Endothelial cell of umbilical vein (primary cell): ENCODE measurements at regions not wholly inside any gene's neighbourhood (a gene's known extent, or its start where the extent isn't known, plus 50 kb on each side); places are given as distances from the start of the nearest gene placed in this dataset.

Source experiments
- BruUV-seq: library from RNA; stranded (reverse); fragments of 400-500 nt; replicated peaks from 2 replicates; lab custom pipeline; 2021; lab: Mats Ljungman, UMichigan
- CTCF ChIA-PET: fragments of 300-600, 350-600 bp; sonication (Branson Sonifier 250); formaldehyde crosslinking; loops from one replicate; lab custom pipeline; 2021; ENCODE audit warnings: antibody characterized with exemption, inconsistent platforms; lab: Charles Lee
- POLR2A ChIA-PET: fragments of 300-600, 350-600 bp; sonication (Branson Sonifier 250); formaldehyde crosslinking; loops from one replicate; lab custom pipeline; 2021; ENCODE audit warnings: antibody characterized with exemption, inconsistent platforms; lab: Charles Lee
- DNase-seq: peaks from one replicate; pipeline ENCODE4 v3.0.0-alpha.2; 2011; ENCODE audit warnings: low read depth, low spot score
- FAIRE-seq: peaks from 2 replicates; lab custom pipeline; 2011; peaks lifted over from hg19 to GRCh38; lab: Jason Lieb, UNC
- H2AFZ ChIP-seq: 2 replicates; pipeline ENCODE4 v1.6.0; 2012; ENCODE audit warnings: low read depth, low read length, control low read depth, inconsistent platforms
- H3K27ac ChIP-seq: 2 replicates; pipeline ENCODE4 v1.5.1; 2011; ENCODE audit warnings: low read depth, mild to moderate bottlenecking, control low read depth, low read length, moderate library complexity; ENCODE audit not compliant: insufficient read depth
- H3K27me3 ChIP-seq, 2 experiments: 2 replicates each; pipeline versions ENCODE4 v1.6.0 to v1.6.1; 2011; ENCODE audit warnings: low read length in 2 of 2, mixed read lengths in 1 of 2; ENCODE audit not compliant: control insufficient read depth in 2 of 2, insufficient read depth in 2 of 2
- H3K36me3 ChIP-seq, 2 experiments: 2 replicates in 1 of 2; 3 replicates in 1 of 2; pipeline ENCODE4 v1.5.1; 2011; ENCODE audit warnings: low read length in 2 of 2, mild to moderate bottlenecking in 1 of 2, moderate library complexity in 1 of 2; ENCODE audit not compliant: control insufficient read depth in 2 of 2, insufficient read depth in 2 of 2; ENCODE audit errors: extremely low read depth in 1 of 2
- H3K4me1 ChIP-seq: 3 replicates; pipeline ENCODE4 v1.5.1; 2011; ENCODE audit warnings: mild to moderate bottlenecking, low read length; ENCODE audit not compliant: control insufficient read depth, insufficient read depth; ENCODE audit errors: extremely low read depth
- H3K4me2 ChIP-seq: 2 replicates; pipeline ENCODE4 v1.6.1; 2011; ENCODE audit warnings: low read length, control low read depth, mixed read lengths; ENCODE audit not compliant: insufficient read depth
- H3K4me3 ChIP-seq, 3 experiments: fragments of 200-600 bp in 1 of 3; sonication (generic), shearing (Covaris generic) in 1 of 3; replicated peaks in 1 of 3; 2 replicates each; pipeline ENCODE4 v1.5.1; 2011 to 2016; ENCODE audit warnings: control low read depth in 3 of 3, low read length in 3 of 3, mild to moderate bottlenecking in 2 of 3, inconsistent platforms in 1 of 3, low read depth in 1 of 3, moderate library complexity in 1 of 3; ENCODE audit not compliant: insufficient read depth in 1 of 3
- H3K79me2 ChIP-seq: 2 replicates; pipeline ENCODE4 v1.6.0; 2012; ENCODE audit warnings: low read length, inconsistent platforms; ENCODE audit not compliant: control insufficient read depth, insufficient read depth
- H3K9ac ChIP-seq: replicated peaks from 2 replicates; pipeline ENCODE3; 2011; ENCODE audit warnings: low read length, control low read depth; ENCODE audit not compliant: insufficient read depth; ENCODE audit errors: extremely low read depth
- H3K9me1 ChIP-seq: replicated peaks from 3 replicates; pipeline ENCODE4 v1.6.0; 2011; ENCODE audit warnings: mild to moderate bottlenecking, low read length; ENCODE audit not compliant: control insufficient read depth, insufficient read depth; ENCODE audit errors: extremely low read depth
- H3K9me3 ChIP-seq: replicated peaks from 2 replicates; pipeline ENCODE4 v1.5.1; 2012; ENCODE audit warnings: low read length, inconsistent platforms; ENCODE audit not compliant: control insufficient read depth, insufficient read depth
- H4K20me1 ChIP-seq: replicated peaks from 2 replicates; pipeline ENCODE3; 2011; ENCODE audit warnings: mild to moderate bottlenecking, low read length; ENCODE audit not compliant: control insufficient read depth, insufficient read depth; ENCODE audit errors: extremely low read depth
- CTCF ChIP-seq, 2 donors: IDR thresholded peaks; 1 replicate in 1 of 2; 2 replicates in 1 of 2; pipeline ENCODE4 v1.5.1; 2011; ENCODE audit warnings: low read length in 2 of 2, mild to moderate bottlenecking in 2 of 2, moderate library complexity in 2 of 2, control low read depth in 1 of 2, inconsistent platforms in 1 of 2, low read depth in 1 of 2; ENCODE audit not compliant: insufficient read depth in 1 of 2; ENCODE audit errors: extremely low read depth in 1 of 2
- EZH2 ChIP-seq: IDR thresholded peaks from 2 replicates; pipeline ENCODE4 v1.6.1; 2012; ENCODE audit warnings: borderline replicate concordance, low read depth, mild to moderate bottlenecking, moderate library complexity, low read length, inconsistent platforms; ENCODE audit not compliant: severe bottlenecking
- FOS ChIP-seq: IDR thresholded peaks from 2 replicates; pipeline ENCODE4 v1.6.1; 2011; ENCODE audit warnings: mild to moderate bottlenecking, low read length, moderate library complexity, borderline replicate concordance; ENCODE audit not compliant: insufficient read depth
- GATA2 ChIP-seq: IDR thresholded peaks from 2 replicates; pipeline ENCODE4 v1.7.0; 2011; ENCODE audit warnings: low read depth, mild to moderate bottlenecking, moderate library complexity, mixed read lengths, low read length; ENCODE audit not compliant: insufficient read length, insufficient read depth
- JUN ChIP-seq: IDR thresholded peaks from 2 replicates; pipeline ENCODE4 v1.6.1; 2011; ENCODE audit warnings: borderline replicate concordance, low read depth; ENCODE audit not compliant: insufficient read length, insufficient read depth
- MAX ChIP-seq: IDR thresholded peaks from 2 replicates; pipeline ENCODE4 v1.6.1; 2011; ENCODE audit not compliant: insufficient read depth, insufficient read length
- MYC ChIP-seq: IDR thresholded peaks from one replicate; pipeline ENCODE4 v1.6.1; 2011; ENCODE audit warnings: mild to moderate bottlenecking, low read depth, low read length
- POLR2A ChIP-seq: IDR thresholded peaks from 2 replicates; pipeline ENCODE4 v1.6.1; 2012; ENCODE audit warnings: low read depth, mild to moderate bottlenecking, control low read depth, low read length
- POLR2AphosphoS5 ChIP-seq: IDR thresholded peaks from 2 replicates; pipeline ENCODE4 v1.6.1; 2012; ENCODE audit warnings: low read depth, mild to moderate bottlenecking, control low read depth, low read length, moderate library complexity; ENCODE audit not compliant: insufficient read depth
- dilution Hi-C: fragments of 300-500 bp; cut with MboI; formaldehyde crosslinking; loops from one replicate; pipeline ENCODE4 v1.15.0; 2019; ENCODE audit warnings: low sequenced_read_pairs; ENCODE audit not compliant: extremely low pct_ligation_motif_present
- intact Hi-C: fragments of 100-400 bp; cut with micrococcal nuclease; formaldehyde crosslinking; loops from one replicate; pipeline ENCODE4 v1.10.0; 2022

- H3K4me1 ChIP-seq: no peaks in the 10 kb centered on the region
- H2AFZ ChIP-seq: no peak overlapping the region
- intact Hi-C loops (no loop called here), dilution Hi-C loops (no loop called here)
- no peak overlapping the region for H3K9ac ChIP-seq
- no peaks in the 10 kb centered on the region for H3K9me3 ChIP-seq
- H3K4me2 ChIP-seq: no peak overlapping the region
- CTCF ChIA-PET: interaction anchor here (0.6 kb wide), 1 partner anchor 15 kb away, joined by 3 read pairs; no protein-coding TSS in a partner anchor
- no peak for FAIRE-seq
- H3K9me1 ChIP-seq: no peaks in the 10 kb centered on the region
- BruUV-seq: no TSS peak
- H3K27ac ChIP-seq: no peak overlapping the region
- no peaks in the 10 kb centered on the region for H4K20me1 ChIP-seq
- no peak overlapping the region for H3K4me3 ChIP-seq
- POLR2A ChIA-PET: no interaction called here
- H3K36me3 ChIP-seq: no peaks in the 10 kb centered on the region
- H3K79me2 ChIP-seq: no peaks in the 10 kb centered on the region
- TF ChIP-seq CTCF (IDR thresholded peaks at IDR 0.05; ENCODE audit: extremely low read depth in 1 of 2, insufficient read depth in 1 of 2, low read depth in 1 of 2, low read length in 2 of 2): no peak
- TF ChIP-seq MYC: no peak
- no peak for DNase-seq
- no peaks in the 10 kb centered on the region for H3K27me3 ChIP-seq
Observed at GRCh38 chr16:54847609-54848008, 83.1 kb upstream of the IRX5 start.

- H3K4me2 ChIP-seq: no peak overlapping the region
- ChIA-PET CTCF (interaction anchor here (0.6 kb wide), 1 partner anchor 15 kb away, joined by 3 read pairs; no protein-coding TSS in a partner anchor), POLR2A (no interaction called here)
- H3K27me3 ChIP-seq: no peaks in the 10 kb centered on the region
- intact Hi-C loops: no loop called here
- no peak overlapping the region for H2AFZ ChIP-seq
- FAIRE-seq (no peak), DNase-seq (no peak)
- no peak overlapping the region for H3K27ac ChIP-seq
- dilution Hi-C loops: no loop called here
- BruUV-seq: no TSS peak
- H3K9me1 ChIP-seq: no peaks in the 10 kb centered on the region
- H4K20me1 ChIP-seq: no peaks in the 10 kb centered on the region
- no peak overlapping the region for H3K4me3 ChIP-seq
- no peaks in the 10 kb centered on the region for H3K36me3 ChIP-seq
- no peak overlapping the region for H3K9ac ChIP-seq
- no peaks in the 10 kb centered on the region for H3K79me2 ChIP-seq
- TF ChIP-seq MYC (no peak), MAX (no peak), POLR2AphosphoS5 (no peak), JUN (no peak), GATA2 (no peak), EZH2 (no peak), FOS (no peak), POLR2A (no peak), CTCF (IDR thresholded peaks at IDR 0.05; ENCODE audit: extremely low read depth in 1 of 2, insufficient read depth in 1 of 2, low read depth in 1 of 2, low read length in 2 of 2) (no peak)
- H3K9me3 ChIP-seq: no peaks in the 10 kb centered on the region
- H3K4me1 ChIP-seq: no peaks in the 10 kb centered on the region
Observed at GRCh38 chr16:54847207-54847606, 83.5 kb upstream of the IRX5 start.
